IMR-90 (cell line): ENCODE measurements at regions not wholly inside any gene's neighbourhood (a gene's known extent, or its start where the extent isn't known, plus 50 kb on each side); places are given as distances from the start of the nearest gene placed in this dataset.
A peak's percentile ranks its signal among the peaks of the same experiment; 100 is the strongest.

Source experiments
- ATAC-seq: fragments of 200-7000 bp; cut with Tn5 transposase; 2 replicates; pipeline ENCODE4 v1.9.1; 2020; ENCODE audit warnings: low read depth, mild to moderate bottlenecking, moderate library complexity
- BruUV-seq: library from RNA; stranded (reverse); fragments of 400-500 nt; replicated peaks from 2 replicates; lab custom pipeline; 2021; lab: Mats Ljungman, UMichigan
- CTCF ChIA-PET: fragments of 300-600 bp; formaldehyde crosslinking; extraction: SDS; loops from one replicate; lab custom pipeline; 2021; ENCODE audit warnings: antibody characterized with exemption; lab: Yijun Ruan, JAX
- POLR2A ChIA-PET: fragments of 300-600 bp; sonication (Branson Sonifier 250); formaldehyde crosslinking; loops from one replicate; lab custom pipeline; 2022; ENCODE audit warnings: antibody characterized with exemption; ENCODE audit not compliant: unreplicated experiment; lab: Charles Lee
- DNase-seq: peaks from one replicate; pipeline ENCODE4 v3.0.0; 2013
- H2AFZ ChIP-seq: replicated peaks from 2 replicates; pipeline ENCODE3; 2013; ENCODE audit warnings: low read length, mild to moderate bottlenecking; ENCODE audit not compliant: poor library complexity
- H2AK5ac ChIP-seq: 2 replicates; pipeline ENCODE4 v1.6.1; 2013; ENCODE audit warnings: low read depth, low read length, inconsistent platforms
- H2AK9ac ChIP-seq: replicated peaks from 2 replicates; pipeline ENCODE3; 2013; ENCODE audit warnings: mild to moderate bottlenecking, low read depth, low read length, moderate library complexity; ENCODE audit not compliant: poor library complexity
- H2BK120ac ChIP-seq: 2 replicates; pipeline ENCODE4 v1.6.1; 2013; ENCODE audit warnings: low read depth, low read length, inconsistent platforms
- H2BK15ac ChIP-seq: 3 replicates; pipeline ENCODE4 v1.6.1; 2013; ENCODE audit warnings: low read depth, low read length, inconsistent platforms
- H2BK20ac ChIP-seq: 2 replicates; pipeline ENCODE4 v1.6.1; 2013; ENCODE audit warnings: low read depth, mild to moderate bottlenecking, inconsistent platforms, low read length, moderate library complexity
- H2BK5ac ChIP-seq: 2 replicates; pipeline ENCODE4 v1.6.1; 2013; ENCODE audit warnings: mild to moderate bottlenecking, low read depth, low read length, inconsistent platforms; ENCODE audit not compliant: poor library complexity, severe bottlenecking
- H3K14ac ChIP-seq: replicated peaks from 2 replicates; pipeline ENCODE4 v1.6.1; 2013; ENCODE audit warnings: low read depth, low read length, inconsistent platforms
- H3K18ac ChIP-seq: 2 replicates; pipeline ENCODE4 v1.6.1; 2013; ENCODE audit warnings: low read depth, low read length, control low read depth
- H3K23ac ChIP-seq: 2 replicates; pipeline ENCODE4 v1.6.1; 2013; ENCODE audit warnings: low read depth, low read length, inconsistent platforms
- H3K27ac ChIP-seq: 2 replicates; pipeline ENCODE4 v1.5.1; 2013; ENCODE audit warnings: mild to moderate bottlenecking, control low read depth, low read length; ENCODE audit not compliant: insufficient read depth
- H3K27me3 ChIP-seq: 2 replicates; pipeline ENCODE4 v1.6.1; 2013; ENCODE audit warnings: low read length; ENCODE audit not compliant: control insufficient read depth, insufficient read depth
- H3K36me3 ChIP-seq: 2 replicates; pipeline ENCODE4 v1.6.1; 2013; ENCODE audit warnings: low read length, mixed read lengths; ENCODE audit not compliant: control insufficient read depth, insufficient read depth
- H3K4ac ChIP-seq: 2 replicates; pipeline ENCODE4 v1.6.1; 2013; ENCODE audit warnings: low read depth, low read length, inconsistent platforms
- H3K4me1 ChIP-seq: 2 replicates; pipeline ENCODE4 v1.6.1; 2013; ENCODE audit warnings: low read length, mixed read lengths; ENCODE audit not compliant: control insufficient read depth, insufficient read depth
- H3K4me2 ChIP-seq: 2 replicates; pipeline ENCODE4 v1.6.1; 2013; ENCODE audit warnings: low read depth, mild to moderate bottlenecking, control low read depth, low read length, moderate library complexity
- H3K4me3 ChIP-seq: 2 replicates; pipeline ENCODE4 v1.5.1; 2013; ENCODE audit warnings: low read depth, mild to moderate bottlenecking, control low read depth, low read length, moderate library complexity; ENCODE audit not compliant: insufficient read depth
- H3K56ac ChIP-seq: 2 replicates; pipeline ENCODE4 v1.6.1; 2013; ENCODE audit warnings: low read length, inconsistent platforms; ENCODE audit not compliant: insufficient read depth; ENCODE audit errors: extremely low read depth
- H3K79me1 ChIP-seq, 2 experiments: 2 replicates each; pipeline ENCODE4 v1.6.1; 2013; ENCODE audit warnings: low read length in 2 of 2, inconsistent platforms in 1 of 2, low read depth in 1 of 2
- H3K9ac ChIP-seq: 2 replicates; pipeline ENCODE4 v1.6.1; 2013; ENCODE audit warnings: low read depth, low read length, control low read depth
- H3K9me1 ChIP-seq: 2 replicates; pipeline ENCODE4 v1.6.1; 2013; ENCODE audit warnings: low read length, inconsistent platforms; ENCODE audit not compliant: insufficient read depth
- H3K9me3 ChIP-seq: 2 replicates; pipeline ENCODE4 v1.6.1; 2013; ENCODE audit warnings: low read length; ENCODE audit not compliant: control insufficient read depth, insufficient read depth
- H4K20me1 ChIP-seq: 2 replicates; pipeline ENCODE4 v1.6.1; 2013; ENCODE audit warnings: low read length, inconsistent platforms; ENCODE audit not compliant: insufficient read depth
- H4K5ac ChIP-seq: 2 replicates; pipeline ENCODE4 v1.6.1; 2013; ENCODE audit warnings: mild to moderate bottlenecking, low read depth, low read length, control low read depth
- H4K8ac ChIP-seq, 2 experiments: 2 replicates each; pipeline ENCODE4 v1.6.1; 2013; ENCODE audit warnings: low read depth in 2 of 2, low read length in 2 of 2, control low read depth in 1 of 2, inconsistent platforms in 1 of 2
- H4K91ac ChIP-seq: 2 replicates; pipeline ENCODE4 v1.6.1; 2013; ENCODE audit warnings: low read depth, low read length, inconsistent platforms; ENCODE audit not compliant: insufficient read depth
- CEBPB ChIP-seq: IDR thresholded peaks from 2 replicates; pipeline ENCODE4 v1.6.1; 2012; ENCODE audit warnings: low read depth, low read length, improper control_type of control experiment
- CHD1 ChIP-seq: IDR thresholded peaks from 2 replicates; pipeline ENCODE4 v1.6.1; 2012; ENCODE audit warnings: low read depth, low read length, improper control_type of control experiment
- FOS ChIP-seq: fragments of 150-350 bp; IDR thresholded peaks from 2 replicates; pipeline ENCODE4 v1.6.1; 2016; ENCODE audit warnings: low read depth, low read length
- MAFK ChIP-seq: IDR thresholded peaks from 2 replicates; pipeline ENCODE4 v1.6.1; 2012; ENCODE audit warnings: low read depth, low read length, improper control_type of control experiment
- MAZ ChIP-seq: IDR thresholded peaks from 2 replicates; pipeline ENCODE4 v1.6.1; 2012; ENCODE audit warnings: low read depth, mild to moderate bottlenecking, low read length, improper control_type of control experiment, moderate library complexity, borderline replicate concordance
- MXI1 ChIP-seq: IDR thresholded peaks from 2 replicates; pipeline ENCODE4 v1.6.1; 2012; ENCODE audit warnings: low read depth, mild to moderate bottlenecking, low read length, moderate library complexity, borderline replicate concordance
- NFE2L2 ChIP-seq: fragments of 150-350 bp; IDR thresholded peaks from 2 replicates; pipeline ENCODE4 v1.6.1; 2016; ENCODE audit warnings: low read depth, mild to moderate bottlenecking, low read length
- RAD21 ChIP-seq: IDR thresholded peaks from 2 replicates; pipeline ENCODE4 v1.6.1; 2012; ENCODE audit warnings: low read length, improper control_type of control experiment
- RCOR1 ChIP-seq: IDR thresholded peaks from 2 replicates; pipeline ENCODE4 v1.6.1; 2012; ENCODE audit warnings: mild to moderate bottlenecking, low read length, improper control_type of control experiment; ENCODE audit not compliant: insufficient replicate concordance
- RFX5 ChIP-seq: IDR thresholded peaks from 2 replicates; pipeline ENCODE4 v1.8.0; 2012; ENCODE audit warnings: low read depth, mild to moderate bottlenecking, low read length, moderate library complexity
- SMC3 ChIP-seq: fragments of 150-350 bp; IDR thresholded peaks from 2 replicates; pipeline ENCODE4 v1.6.1; 2016; ENCODE audit warnings: low read depth, mild to moderate bottlenecking, antibody characterized with exemption, low read length, moderate library complexity
- WGBS, 2 experiments: methylation state at CpG; one replicate each; pipeline versions ENCODE4 v1.1.5 to v1.1.7; 2013; ENCODE audit warnings: missing lambda C conversion rate in 2 of 2; ENCODE audit not compliant: insufficient read length in 1 of 2; ENCODE audit errors: extremely low coverage in 2 of 2; 5-methylcytosine and 5-hydroxymethylcytosine counted together
- dilution Hi-C: fragments of 300-500 bp; cut with HindIII; formaldehyde crosslinking; loops from one replicate; pipeline ENCODE4 v1.14.3; 2018; ENCODE audit warnings: low sequenced_read_pairs; ENCODE audit not compliant: unreplicated experiment
- in situ Hi-C: fragments of 300-500 bp; cut with MboI; formaldehyde crosslinking; loops from 3 replicates; pipeline ENCODE4 v1.14.3; 2019; ENCODE audit warnings: low sequenced_read_pairs, inconsistent platforms, mixed read lengths
- intact Hi-C: fragments of 100-400 bp; cut with micrococcal nuclease; formaldehyde crosslinking; loops from 2 replicates; pipeline ENCODE4 v1.10.0; 2022
- TF ChIP-seq, protein P1 (sequence below): fragments of 150-350 bp; IDR thresholded peaks from 2 replicates; pipeline ENCODE4 v1.6.1; 2016; ENCODE audit warnings: low read depth, mild to moderate bottlenecking, low read length, moderate library complexity, borderline replicate concordance
- TF ChIP-seq, protein P2 (sequence below): conservative IDR thresholded peaks from 2 replicates; pipeline ENCODE4 v1.5.1; 2012; ENCODE audit warnings: mild to moderate bottlenecking, low read depth, low read length, improper control_type of control experiment
- TF ChIP-seq, protein P3 (sequence below): fragments of 150-350 bp; IDR thresholded peaks from 2 replicates; pipeline ENCODE4 v1.6.1; 2017; ENCODE audit warnings: mild to moderate bottlenecking, antibody characterized with exemption, low read length, low read depth

DNA sequence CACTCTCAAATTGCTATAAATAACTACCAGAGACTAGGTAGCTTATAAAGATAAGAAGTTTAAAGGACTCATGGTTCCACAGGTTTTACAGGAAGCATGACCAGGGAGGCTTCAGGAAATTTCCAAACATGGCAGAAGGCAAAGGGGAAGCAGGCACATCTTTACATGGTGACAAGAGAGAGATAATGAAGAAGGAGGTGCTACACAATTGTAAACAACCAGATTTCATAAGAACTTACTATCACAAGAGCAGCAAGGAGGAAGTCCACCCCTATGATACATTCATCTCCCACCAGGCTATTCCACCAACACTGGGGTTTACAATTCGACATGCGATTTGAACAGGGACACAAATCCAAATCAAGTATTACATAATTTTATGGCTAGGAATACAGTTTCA is 257.7 kb downstream of the BTG1 start:
- Histone ChIP-seq H3K4me1 (no peaks in the 10 kb centered on the region), H3K9me1 (no peaks in the 10 kb centered on the region), H3K23ac (peak overlapping the region; percentile 24; the same call in 1 of the 2 replicates), H3K4me2 (no peak overlapping the region), H2BK15ac (no peak overlapping the region), H4K8ac (no peak overlapping the region), H3K9me3 (no peaks in the 10 kb centered on the region), H3K9ac (no peak overlapping the region), H2AFZ (no peak overlapping the region), H4K20me1 (no peaks in the 10 kb centered on the region), H3K14ac (no peak overlapping the region), H2BK5ac (no peak overlapping the region), H3K27me3 (no peaks in the 10 kb centered on the region), H3K27ac (no peak overlapping the region), H4K91ac (no peak overlapping the region), H2AK9ac (no peak overlapping the region), H4K5ac (no peak overlapping the region), H3K18ac (no peak overlapping the region), H3K79me1 (no peaks in the 10 kb centered on the region), H3K4ac (no peak overlapping the region), H2BK120ac (no peak overlapping the region), H3K56ac (no peak overlapping the region), H2AK5ac (no peak overlapping the region), H3K36me3 (no peaks in the 10 kb centered on the region), H2BK20ac (no peak overlapping the region), H3K4me3 (no peak overlapping the region)
- intact Hi-C loops (loop anchor here (10.0 kb wide), 1 partner anchor 1957 kb away; no protein-coding TSS in a partner anchor), dilution Hi-C loops (no loop called here), in situ Hi-C loops (no loop called here)
- ATAC-seq (no peak), DNase-seq (no peak)
- no CpG with 5 or more reads among the region's 2 CpGs for whole genome bisulfite sequencing, 2 experiments
- TF ChIP-seq CHD1 (no peak), RAD21 (no peak), NFE2L2 (no peak), FOS (no peak), MAFK (no peak), MXI1 (no peak), CEBPB (no peak), RFX5 (no peak), RCOR1 (no peak), SMC3 (no peak), MAZ (no peak)
- TF ChIP-seq, protein P1, sequence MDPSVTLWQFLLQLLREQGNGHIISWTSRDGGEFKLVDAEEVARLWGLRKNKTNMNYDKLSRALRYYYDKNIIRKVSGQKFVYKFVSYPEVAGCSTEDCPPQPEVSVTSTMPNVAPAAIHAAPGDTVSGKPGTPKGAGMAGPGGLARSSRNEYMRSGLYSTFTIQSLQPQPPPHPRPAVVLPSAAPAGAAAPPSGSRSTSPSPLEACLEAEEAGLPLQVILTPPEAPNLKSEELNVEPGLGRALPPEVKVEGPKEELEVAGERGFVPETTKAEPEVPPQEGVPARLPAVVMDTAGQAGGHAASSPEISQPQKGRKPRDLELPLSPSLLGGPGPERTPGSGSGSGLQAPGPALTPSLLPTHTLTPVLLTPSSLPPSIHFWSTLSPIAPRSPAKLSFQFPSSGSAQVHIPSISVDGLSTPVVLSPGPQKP: no peak
- TF ChIP-seq, protein P2, sequence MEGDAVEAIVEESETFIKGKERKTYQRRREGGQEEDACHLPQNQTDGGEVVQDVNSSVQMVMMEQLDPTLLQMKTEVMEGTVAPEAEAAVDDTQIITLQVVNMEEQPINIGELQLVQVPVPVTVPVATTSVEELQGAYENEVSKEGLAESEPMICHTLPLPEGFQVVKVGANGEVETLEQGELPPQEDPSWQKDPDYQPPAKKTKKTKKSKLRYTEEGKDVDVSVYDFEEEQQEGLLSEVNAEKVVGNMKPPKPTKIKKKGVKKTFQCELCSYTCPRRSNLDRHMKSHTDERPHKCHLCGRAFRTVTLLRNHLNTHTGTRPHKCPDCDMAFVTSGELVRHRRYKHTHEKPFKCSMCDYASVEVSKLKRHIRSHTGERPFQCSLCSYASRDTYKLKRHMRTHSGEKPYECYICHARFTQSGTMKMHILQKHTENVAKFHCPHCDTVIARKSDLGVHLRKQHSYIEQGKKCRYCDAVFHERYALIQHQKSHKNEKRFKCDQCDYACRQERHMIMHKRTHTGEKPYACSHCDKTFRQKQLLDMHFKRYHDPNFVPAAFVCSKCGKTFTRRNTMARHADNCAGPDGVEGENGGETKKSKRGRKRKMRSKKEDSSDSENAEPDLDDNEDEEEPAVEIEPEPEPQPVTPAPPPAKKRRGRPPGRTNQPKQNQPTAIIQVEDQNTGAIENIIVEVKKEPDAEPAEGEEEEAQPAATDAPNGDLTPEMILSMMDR: no peak
- TF ChIP-seq, protein P3, sequence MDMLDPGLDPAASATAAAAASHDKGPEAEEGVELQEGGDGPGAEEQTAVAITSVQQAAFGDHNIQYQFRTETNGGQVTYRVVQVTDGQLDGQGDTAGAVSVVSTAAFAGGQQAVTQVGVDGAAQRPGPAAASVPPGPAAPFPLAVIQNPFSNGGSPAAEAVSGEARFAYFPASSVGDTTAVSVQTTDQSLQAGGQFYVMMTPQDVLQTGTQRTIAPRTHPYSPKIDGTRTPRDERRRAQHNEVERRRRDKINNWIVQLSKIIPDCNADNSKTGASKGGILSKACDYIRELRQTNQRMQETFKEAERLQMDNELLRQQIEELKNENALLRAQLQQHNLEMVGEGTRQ: no peak
- BruUV-seq: no TSS peak
- ChIA-PET CTCF (interaction anchor here (0.6 to 1.0 kb wide), 2 partner anchors 257 to 1034 kb away, joined by 3 to 4 read pairs; no protein-coding TSS in a partner anchor), POLR2A (no interaction called here)
